ENCODE measurements at regions not wholly inside any gene's neighbourhood (a gene's known extent, or its start where the extent isn't known, plus 50 kb on each side); places are given as distances from the start of the nearest gene placed in this dataset.
"Not testable (repeated sequence)": the region's sequence is repeated elsewhere in the genome, so short reads cannot be mapped to it uniquely, and the experiment has no call there.

- DNase-seq: no peak
- ATAC-seq (replicated peaks): no peak
- H3K9me3 Mint-ChIP-seq: no peaks in the 10 kb centered on the region
- no peak overlapping the region for H3K27ac Mint-ChIP-seq
- H3K36me3 Mint-ChIP-seq: no peaks in the 10 kb centered on the region
- no peak overlapping the region for H3K4me3 Mint-ChIP-seq
- H3K27me3 Mint-ChIP-seq: peaks cover 0 to under 1% of the 10 kb centered on the region in 2 donors
- no peaks in the 10 kb centered on the region for H3K4me1 Mint-ChIP-seq
These were observed 144.6 kb upstream of the CITED2 start for GRCh38 chr6:139519097-139519496.

- no peak for DNase-seq
- H3K27ac Mint-ChIP-seq: no peak overlapping the region
These were observed 144.2 kb upstream of the CITED2 start for GRCh38 chr6:139518556-139519091.

GRCh38 chr6:139517998-139518555 is 143.6 kb upstream of the CITED2 start:
- H3K4me3 Mint-ChIP-seq; H3K27ac Mint-ChIP-seq; H3K4me1 Mint-ChIP-seq; DNase-seq; H3K9me3 Mint-ChIP-seq; H3K36me3 Mint-ChIP-seq; ATAC-seq (replicated peaks); H3K27me3 Mint-ChIP-seq: not testable (repeated sequence)

More at GRCh38 chr6:139518556-139519091, 144.2 kb upstream of the CITED2 start:
- Mint-ChIP-seq H3K4me3 (no peak overlapping the region), H3K27me3 (no peaks in the 10 kb centered on the region), H3K36me3 (no peaks in the 10 kb centered on the region), H3K4me1 (no peaks in the 10 kb centered on the region), H3K9me3 (no peaks in the 10 kb centered on the region)
- no peak for ATAC-seq (replicated peaks)

DNA sequence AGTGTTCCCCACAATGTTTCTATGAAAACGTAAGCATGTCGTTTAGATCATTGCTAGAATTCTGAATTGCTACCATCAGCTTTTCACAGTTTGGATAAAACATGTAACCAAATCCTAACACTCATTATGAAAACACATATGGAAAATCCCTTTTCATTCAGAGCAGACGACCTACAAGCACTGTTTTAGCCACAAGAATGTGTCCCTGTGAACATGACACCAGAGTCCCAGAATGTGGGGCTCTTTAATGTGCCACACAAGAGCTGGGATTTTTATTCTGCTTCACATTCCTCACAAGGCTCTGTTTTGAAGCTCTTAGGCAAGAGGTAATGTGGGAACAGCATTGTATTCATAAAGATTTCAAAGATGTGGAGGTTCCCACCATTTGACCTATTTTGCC is 141.1 kb upstream of the CITED2 start:
- no peak for ATAC-seq (replicated peaks)

GRCh38 chr6:139514819-139515218 is 140.4 kb upstream of the CITED2 start:
- Mint-ChIP-seq H3K9me3 (no peaks in the 10 kb centered on the region), H3K36me3 (no peaks in the 10 kb centered on the region), H3K4me1 (no peaks in the 10 kb centered on the region), H3K27ac (no peak overlapping the region), H3K4me3 (no peak overlapping the region), H3K27me3 (no peaks in the 10 kb centered on the region)
- ATAC-seq (replicated peaks) (no peak), DNase-seq (no peak)

More for the DNA sequence above, 141.1 kb upstream of the CITED2 start:
- H3K36me3 Mint-ChIP-seq: no peaks in the 10 kb centered on the region
- H3K4me3 Mint-ChIP-seq: no peak overlapping the region
- H3K4me1 Mint-ChIP-seq: no peaks in the 10 kb centered on the region
- no peaks in the 10 kb centered on the region for H3K9me3 Mint-ChIP-seq
- H3K27ac Mint-ChIP-seq: no peak overlapping the region
- no peaks in the 10 kb centered on the region for H3K27me3 Mint-ChIP-seq
- no peak for DNase-seq

DNA sequence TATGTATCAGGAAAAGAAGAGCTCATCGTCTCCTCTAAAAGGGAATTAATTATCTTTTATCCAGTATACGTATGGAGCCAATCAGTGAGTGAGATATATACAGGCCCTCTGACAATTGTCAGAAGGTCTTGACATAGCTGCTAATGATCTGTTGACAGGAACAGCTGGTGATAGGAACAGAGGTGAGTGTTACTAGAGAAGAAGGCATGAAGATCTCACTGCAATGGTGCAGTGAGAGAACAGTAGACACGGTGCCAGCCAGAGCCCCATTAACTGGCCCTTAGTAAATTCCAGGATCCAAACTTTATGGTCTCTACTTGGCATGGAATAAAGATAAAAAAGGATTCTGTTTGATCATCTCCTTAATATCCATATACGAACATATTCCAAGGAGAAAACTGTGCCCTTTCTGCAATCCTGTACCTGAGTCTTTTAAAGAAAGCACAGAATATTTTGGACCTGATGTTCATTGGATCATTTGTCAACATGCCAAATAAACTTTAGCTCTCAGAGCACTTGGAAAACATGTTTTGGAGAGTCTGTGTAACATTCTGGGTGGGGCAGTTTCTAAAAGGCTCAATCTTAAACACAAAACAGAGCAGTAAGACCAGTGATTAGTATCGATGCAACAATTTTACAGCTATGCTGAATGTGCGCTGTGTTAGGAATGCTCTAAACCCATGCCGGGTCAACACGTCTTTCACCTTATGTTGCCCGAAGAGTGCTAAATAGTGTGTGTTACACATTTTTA is 135.8 kb upstream of the CITED2 start:
- no peaks in the 10 kb centered on the region for H3K4me1 Mint-ChIP-seq
- DNase-seq (no peak), ATAC-seq (replicated peaks) (no peak)
- no peak overlapping the region for H3K27ac Mint-ChIP-seq
- no peaks in the 10 kb centered on the region for H3K27me3 Mint-ChIP-seq
- no peaks in the 10 kb centered on the region for H3K36me3 Mint-ChIP-seq
- no peaks in the 10 kb centered on the region for H3K9me3 Mint-ChIP-seq
- H3K4me3 Mint-ChIP-seq: no peak overlapping the region

- H3K4me3 Mint-ChIP-seq: no peak overlapping the region
- H3K36me3 Mint-ChIP-seq: no peaks in the 10 kb centered on the region
- no peaks in the 10 kb centered on the region for H3K9me3 Mint-ChIP-seq
- H3K27ac Mint-ChIP-seq: no peak overlapping the region
- ATAC-seq (replicated peaks) (no peak), DNase-seq (no peak)
- no peaks in the 10 kb centered on the region for H3K4me1 Mint-ChIP-seq
- no peaks in the 10 kb centered on the region for H3K27me3 Mint-ChIP-seq
These were observed 134.7 kb upstream of the CITED2 start for GRCh38 chr6:139509167-139509566.

GRCh38 chr6:139508576-139508975 is 134.1 kb upstream of the CITED2 start:
- H3K36me3 Mint-ChIP-seq: no peaks in the 10 kb centered on the region

GRCh38 chr6:139508023-139508422 is 133.6 kb upstream of the CITED2 start:
- Mint-ChIP-seq H3K4me3 (no peak overlapping the region), H3K36me3 (no peaks in the 10 kb centered on the region), H3K9me3 (no peaks in the 10 kb centered on the region), H3K27me3 (no peaks in the 10 kb centered on the region), H3K4me1 (no peaks in the 10 kb centered on the region), H3K27ac (no peak overlapping the region)
- ATAC-seq (replicated peaks): no peak
- no peak for DNase-seq

More at GRCh38 chr6:139508576-139508975, 134.1 kb upstream of the CITED2 start:
- Mint-ChIP-seq H3K9me3 (no peaks in the 10 kb centered on the region), H3K27ac (no peak overlapping the region), H3K4me3 (no peak overlapping the region), H3K27me3 (no peaks in the 10 kb centered on the region), H3K4me1 (no peaks in the 10 kb centered on the region)
- DNase-seq (no peak), ATAC-seq (replicated peaks) (no peak)

- H3K4me3 Mint-ChIP-seq: no peak overlapping the region
- H3K4me1 Mint-ChIP-seq: no peaks in the 10 kb centered on the region
- no peaks in the 10 kb centered on the region for H3K36me3 Mint-ChIP-seq
- no peaks in the 10 kb centered on the region for H3K9me3 Mint-ChIP-seq
- no peaks in the 10 kb centered on the region for H3K27me3 Mint-ChIP-seq
- H3K27ac Mint-ChIP-seq: no peak overlapping the region
- no peak for ATAC-seq (replicated peaks)
- no peak for DNase-seq
These were observed 126.5 kb upstream of the CITED2 start for GRCh38 chr6:139500977-139501376.

- H3K36me3 Mint-ChIP-seq: no peaks in the 10 kb centered on the region
- no peak overlapping the region for H3K27ac Mint-ChIP-seq
- ATAC-seq (replicated peaks) (no peak), DNase-seq (no peak)
- no peaks in the 10 kb centered on the region for H3K27me3 Mint-ChIP-seq
- H3K4me1 Mint-ChIP-seq: no peaks in the 10 kb centered on the region
- H3K4me3 Mint-ChIP-seq: no peak overlapping the region
- no peaks in the 10 kb centered on the region for H3K9me3 Mint-ChIP-seq
These were observed 124.3 kb upstream of the CITED2 start for GRCh38 chr6:139498715-139499114.

DNA sequence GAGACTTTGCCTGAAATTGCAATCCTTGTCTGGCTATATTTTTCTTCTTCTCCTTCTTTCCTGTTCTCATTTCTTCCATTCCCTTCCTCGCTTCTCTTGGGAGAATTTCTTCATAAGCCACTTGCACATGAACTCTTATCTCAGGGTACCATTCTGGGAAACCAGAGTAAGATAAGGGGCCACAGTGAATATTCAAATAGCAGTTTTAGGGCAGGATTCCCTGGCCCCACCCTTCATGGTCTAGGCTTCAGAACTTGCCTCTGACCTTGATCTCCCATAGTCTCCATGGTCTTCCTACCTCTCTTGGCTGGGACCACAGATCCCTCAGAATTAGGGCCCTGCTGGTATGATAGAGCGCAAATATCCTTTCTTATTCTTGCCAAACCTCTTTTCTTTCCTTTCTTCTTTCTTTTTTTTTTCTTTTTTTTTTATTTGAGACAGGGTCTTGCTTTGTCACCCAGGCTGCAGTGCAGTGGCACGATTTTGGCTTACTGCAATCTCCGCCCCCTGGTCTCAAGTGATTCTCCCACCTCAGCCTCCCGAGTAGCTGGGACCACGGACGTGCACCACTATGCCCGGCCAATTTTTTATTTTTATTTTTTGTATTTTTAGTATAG is 123.0 kb upstream of the CITED2 start:
- H3K4me3 Mint-ChIP-seq: no peak overlapping the region
- DNase-seq (no peak), ATAC-seq (replicated peaks) (no peak)
- H3K27me3 Mint-ChIP-seq: no peaks in the 10 kb centered on the region
- no peaks in the 10 kb centered on the region for H3K4me1 Mint-ChIP-seq
- no peak overlapping the region for H3K27ac Mint-ChIP-seq
- peaks cover 0 to 1% of the 10 kb centered on the region in 2 donors for H3K9me3 Mint-ChIP-seq
- H3K36me3 Mint-ChIP-seq: peaks cover 0 to under 1% of the 10 kb centered on the region in 2 donors

- no peak overlapping the region for H3K27ac Mint-ChIP-seq
- DNase-seq: no peak
- peaks cover 0 to 1% of the 10 kb centered on the region in 2 donors for H3K36me3 Mint-ChIP-seq
- ATAC-seq (replicated peaks): no peak
- no peak overlapping the region for H3K4me3 Mint-ChIP-seq
- no peaks in the 10 kb centered on the region for H3K4me1 Mint-ChIP-seq
- no peaks in the 10 kb centered on the region for H3K27me3 Mint-ChIP-seq
- H3K9me3 Mint-ChIP-seq: peaks cover 0 to 1% of the 10 kb centered on the region in 2 donors
These were observed 122.4 kb upstream of the CITED2 start for GRCh38 chr6:139496654-139497344.

GRCh38 chr6:139494376-139494990 is 120.0 kb upstream of the CITED2 start:
- Mint-ChIP-seq H3K27ac (no peak overlapping the region), H3K27me3 (no peaks in the 10 kb centered on the region), H3K4me1 (peaks cover 3 to 10% of the 10 kb centered on the region in 2 donors), H3K4me3 (no peak overlapping the region), H3K9me3 (peaks cover 0 to 1% of the 10 kb centered on the region in 2 donors), H3K36me3 (peaks cover 1 to 8% of the 10 kb centered on the region in 2 donors)
- no peak for DNase-seq
- ATAC-seq (replicated peaks): no peak

All from stimulated activated naive B cell treated with anti-CD40 and anti-IgM and Interleukin-4, amounts not matched to agents 10 μg/mL and 1 μg/mL and 100 μg/mL, for 72 hours (primary cell).